ENCODE measurements at regions not wholly inside any gene's neighbourhood (a gene's known extent, or its start where the extent isn't known, plus 50 kb on each side); places are given as distances from the start of the nearest gene placed in this dataset.

DNA sequence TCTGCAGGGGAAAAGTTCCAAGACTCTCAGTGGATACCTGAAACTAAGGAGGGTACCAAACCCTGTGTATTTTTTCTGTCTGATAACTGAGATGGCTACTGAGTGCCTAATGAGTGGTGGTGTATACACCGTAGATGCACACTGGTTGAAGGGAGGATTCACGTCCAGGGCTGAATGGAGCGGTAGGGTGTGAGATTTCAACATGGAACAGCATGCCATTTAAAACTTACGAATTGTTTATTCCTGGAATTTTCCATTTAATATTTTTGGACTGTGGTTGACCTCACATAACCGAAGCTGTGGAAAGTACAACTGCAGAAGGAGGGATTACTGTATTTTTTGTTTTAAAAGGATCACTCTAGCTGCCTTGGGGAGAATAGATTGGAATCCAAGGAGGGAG lies 322.5 kb upstream of the SORL1-AS1 start:
- TF ChIP-seq CTCF (IDR thresholded peaks at IDR 0.05; ENCODE audit: insufficient read depth, low read length, poor library complexity, severe bottlenecking): no peak
- TF ChIP-seq EZH2phosphoT487 (conservative IDR thresholded peaks at IDR 0.05; ENCODE audit: low read length): no peak

All from SU-DHL-6 (cell line).